Left lobe of liver (tissue), 2 donors: ENCODE measurements at regions not wholly inside any gene's neighbourhood (a gene's known extent, or its start where the extent isn't known, plus 50 kb on each side); places are given as distances from the start of the nearest gene placed in this dataset.
A peak's percentile ranks its signal among the peaks of the same experiment; 100 is the strongest.
"Not testable (repeated sequence)": the region's sequence is repeated elsewhere in the genome, so short reads cannot be mapped to it uniquely, and the experiment has no call there.

Source experiments
- ATAC-seq: fragments of 200-7000 bp; cut with Tn5 transposase; one replicate; pipeline ENCODE4 v1.9.1; 2020; ENCODE audit warnings: mild to moderate bottlenecking, moderate library complexity
- DNase-seq: peaks from one replicate; pipeline ENCODE4 v3.0.0-alpha.2; 2020; ENCODE audit warnings: low spot score
- donor health status: DM: no; HTN: no; CAD: no; lungs with moderate emphysema.
- donor health status: DM: no; HTN: yes; CAD: no.

GRCh38 chr14:66311058-66311457, 175.1 kb upstream of the CCDC196 start:
- ATAC-seq (no peak), DNase-seq (no peak)

DNA sequence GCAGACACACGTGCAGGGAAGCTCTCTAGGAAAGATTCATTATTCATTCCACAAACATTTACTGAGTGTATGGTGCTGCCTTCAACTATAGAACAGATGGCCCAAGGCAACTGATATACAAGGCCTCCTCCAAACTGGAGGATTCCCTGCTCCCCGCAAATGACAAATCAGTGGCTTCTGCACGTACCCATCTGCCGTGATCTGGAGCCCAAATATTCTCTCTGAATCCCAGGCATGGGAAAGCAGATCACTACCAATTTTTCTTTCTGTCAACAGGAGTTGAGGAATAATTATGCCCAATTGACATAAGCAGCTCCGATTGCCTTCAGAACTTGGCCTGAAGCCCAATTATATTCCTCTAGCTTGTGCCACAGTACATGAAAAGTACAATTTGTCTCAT, 174.2 kb upstream of the CCDC196 start:
- ATAC-seq (no peak), DNase-seq (no peak)

DNA sequence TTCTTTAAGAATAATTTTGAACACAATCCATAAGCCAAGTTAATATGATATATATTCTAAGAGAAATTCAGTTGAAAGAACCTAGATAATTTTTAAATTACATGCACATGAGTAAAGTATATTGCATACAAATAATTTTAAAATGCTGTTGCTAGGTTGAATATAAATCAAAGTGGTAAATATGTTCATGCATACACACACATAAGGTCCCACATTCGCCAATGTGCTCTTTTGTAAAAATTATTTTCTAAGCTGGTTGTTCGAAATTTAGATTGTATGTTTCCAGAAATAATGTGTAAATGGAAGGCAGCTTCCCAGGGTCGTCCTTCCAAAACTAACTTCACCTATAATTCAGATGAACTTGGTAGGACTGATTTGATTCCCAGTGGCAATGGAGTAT, 173.7 kb upstream of the CCDC196 start:
- no peak for ATAC-seq
- no peak for DNase-seq

DNA sequence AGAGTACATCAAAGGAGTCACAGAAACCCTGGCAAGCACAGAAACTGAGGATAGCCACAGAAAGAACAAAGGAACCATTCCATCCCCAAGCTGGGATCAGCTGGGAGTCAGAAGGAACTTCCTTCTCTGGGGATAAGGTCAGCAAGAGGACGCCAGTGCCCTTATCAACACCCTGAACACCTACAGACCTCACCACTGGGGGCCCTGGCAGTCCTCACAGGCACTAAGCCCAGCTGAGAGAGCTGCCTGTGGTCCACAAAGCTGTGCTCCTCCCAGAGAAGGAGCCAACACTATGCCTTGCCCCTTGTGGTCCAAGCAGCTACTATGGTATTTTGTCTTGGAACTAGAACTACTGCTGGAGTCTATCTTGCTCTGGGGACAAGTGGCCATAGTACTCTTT, 171.1 kb upstream of the CCDC196 start:
- no peak for DNase-seq
- ATAC-seq = no peak

DNA sequence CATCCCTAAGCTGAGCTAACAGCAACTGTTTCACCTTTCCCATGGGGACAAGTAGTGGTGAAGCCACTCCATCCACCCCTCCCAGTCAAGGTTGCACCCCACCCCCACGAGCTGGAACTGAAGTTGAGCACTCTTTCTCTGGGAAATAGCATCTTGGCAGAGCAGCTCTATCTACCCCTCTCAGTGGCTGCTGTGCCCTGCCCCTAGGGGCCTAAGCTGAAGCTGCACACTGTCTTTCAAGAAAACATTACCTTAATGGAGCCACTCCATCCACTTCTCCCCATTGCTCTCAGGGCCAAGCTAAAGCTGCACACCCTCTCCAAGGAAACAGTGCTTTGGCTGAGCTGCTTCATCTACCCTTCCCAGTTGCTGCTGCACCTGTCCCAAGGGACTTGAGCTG, 170.6 kb upstream of the CCDC196 start:
- no peak for ATAC-seq
- no peak for DNase-seq

DNA sequence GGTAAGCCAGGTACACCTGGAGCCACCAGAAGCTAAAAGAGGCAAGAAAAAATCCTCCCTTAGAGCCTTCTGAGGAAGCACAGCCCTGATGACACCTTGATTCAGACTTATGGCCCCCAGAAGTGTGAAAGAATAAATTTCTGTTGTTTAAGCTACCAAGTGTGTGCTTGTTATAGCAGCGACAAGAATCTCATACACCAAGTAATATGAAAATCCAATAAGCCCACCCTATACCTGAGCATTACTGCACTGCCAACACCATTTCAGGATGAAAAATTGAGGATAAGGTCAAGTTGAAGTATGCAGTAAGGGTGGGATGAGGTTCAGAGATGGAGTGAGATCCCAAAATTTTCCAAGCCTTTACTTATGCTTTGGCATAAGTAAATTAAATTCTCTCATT, 163.6 kb upstream of the CCDC196 start:
- ATAC-seq (no peak), DNase-seq (no peak)

DNA sequence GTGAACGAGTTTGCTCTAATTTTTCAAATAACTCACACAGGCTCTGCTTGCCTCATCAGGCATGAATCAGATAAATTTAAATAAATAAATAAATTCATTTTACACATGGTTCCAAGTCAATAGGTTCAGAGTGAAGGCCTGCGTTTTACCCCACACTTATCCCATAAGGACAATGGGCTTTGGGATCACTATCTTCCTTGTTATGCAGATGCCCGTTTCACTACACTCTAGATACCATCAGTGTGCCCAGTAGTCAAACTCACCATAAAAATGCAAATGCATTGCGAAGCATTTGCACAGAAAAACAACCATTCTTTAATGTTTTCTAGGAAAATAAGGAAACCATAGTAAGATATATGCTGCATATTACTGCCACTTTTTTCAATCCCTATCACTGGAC, 155.9 kb upstream of the CCDC196 start:
- DNase-seq = no peak
- no peak for ATAC-seq

GRCh38 chr14:66330916-66331315, 155.3 kb upstream of the CCDC196 start:
- no peak for ATAC-seq
- DNase-seq = no peak

GRCh38 chr14:66333293-66333692, 152.9 kb upstream of the CCDC196 start:
- DNase-seq, ATAC-seq: not testable (repeated sequence)

GRCh38 chr14:66341239-66341638, 144.9 kb upstream of the CCDC196 start:
- ATAC-seq (no peak), DNase-seq (no peak)

- DNase-seq (no peak), ATAC-seq (no peak)
Measured at GRCh38 chr14:66345986-66346385, 140.2 kb upstream of the CCDC196 start.

DNA sequence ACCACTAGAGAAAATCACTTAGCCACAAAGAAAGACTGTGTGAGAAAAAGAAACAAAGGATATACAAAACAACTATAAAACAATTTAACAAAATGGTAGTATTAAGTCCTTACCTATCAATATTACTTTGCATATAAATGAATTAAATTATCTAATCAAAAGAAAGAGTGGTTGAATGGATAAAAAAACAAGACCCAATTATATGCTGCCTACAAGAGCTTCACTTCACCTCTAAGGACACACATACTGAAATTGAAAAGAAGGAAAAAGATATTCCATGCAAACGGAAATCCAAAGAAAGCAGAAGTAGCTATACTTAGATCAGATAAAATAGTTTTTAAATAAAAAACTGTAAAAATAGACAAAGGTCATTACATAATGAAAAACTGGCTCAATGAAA, 134.9 kb upstream of the CCDC196 start:
- DNase-seq = no peak
- ATAC-seq = no peak

DNA sequence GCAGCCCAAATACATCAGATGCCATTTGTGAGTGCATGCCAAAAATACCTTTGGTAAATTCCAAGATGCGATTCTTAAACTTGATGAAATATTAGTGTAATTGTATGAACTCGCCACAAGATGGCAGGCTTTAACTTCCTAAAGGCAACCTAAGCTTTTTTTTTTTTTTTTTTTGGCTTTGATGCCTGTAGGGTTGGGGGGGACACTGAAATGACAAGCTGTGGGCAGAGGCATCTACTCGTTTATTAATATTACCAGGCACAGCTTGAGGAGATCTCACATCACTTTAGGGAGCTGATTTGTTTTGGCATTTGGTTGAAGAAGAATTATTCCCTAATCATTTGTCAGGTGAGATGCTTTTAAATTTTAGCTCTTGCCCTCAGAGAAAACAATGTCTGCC, 126.7 kb upstream of the CCDC196 start:
- no peak for DNase-seq
- peak; percentile 77 for ATAC-seq

DNA sequence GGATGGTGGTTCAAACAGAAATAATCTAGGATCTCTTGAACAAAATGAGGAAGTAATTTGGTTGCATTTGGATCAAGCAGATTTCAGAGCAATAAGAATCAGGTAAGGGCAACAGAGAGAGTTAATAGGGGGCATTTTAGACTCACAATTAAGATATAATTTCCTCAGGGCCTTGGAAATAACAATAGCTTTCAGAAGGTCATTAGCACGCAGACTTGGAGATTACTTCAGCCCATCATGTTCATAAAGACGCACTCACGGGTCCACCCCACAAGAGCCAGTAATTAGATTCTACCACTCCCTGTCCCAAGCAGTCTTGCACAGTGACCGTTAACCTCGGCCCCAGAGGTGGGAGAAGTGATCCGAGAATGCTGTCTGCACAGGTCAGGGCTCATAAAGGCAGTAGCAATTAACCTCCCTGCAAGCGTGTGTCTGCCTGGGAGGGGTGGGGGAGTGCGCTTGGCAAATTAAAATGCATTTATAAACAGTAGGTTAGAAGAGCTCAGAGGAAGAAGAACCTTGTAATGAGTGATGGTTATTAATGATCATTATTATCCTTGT, 125.7 kb upstream of the CCDC196 start:
- ATAC-seq (peak; percentile 17), DNase-seq (no peak)

DNA sequence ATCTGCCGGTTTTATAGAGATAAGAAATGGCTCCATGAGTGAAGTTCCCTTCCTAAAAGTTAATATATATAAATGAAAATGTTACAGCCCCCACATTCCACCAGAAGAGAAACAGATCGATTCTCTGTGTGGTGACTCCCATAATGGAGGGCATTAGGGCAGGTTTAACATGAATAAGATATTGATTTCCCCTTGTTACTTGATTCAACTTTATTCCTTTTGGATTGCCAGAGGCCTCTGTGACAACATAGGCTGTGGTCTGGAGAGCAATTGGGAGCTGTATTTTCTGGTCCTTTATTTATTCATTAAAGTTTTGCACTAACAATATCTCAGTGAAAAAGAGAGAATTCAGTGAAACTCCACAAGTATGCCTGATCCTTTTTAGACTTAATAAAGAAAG, 125.2 kb upstream of the CCDC196 start:
- DNase-seq (no peak), ATAC-seq (peak; percentile 70)

DNA sequence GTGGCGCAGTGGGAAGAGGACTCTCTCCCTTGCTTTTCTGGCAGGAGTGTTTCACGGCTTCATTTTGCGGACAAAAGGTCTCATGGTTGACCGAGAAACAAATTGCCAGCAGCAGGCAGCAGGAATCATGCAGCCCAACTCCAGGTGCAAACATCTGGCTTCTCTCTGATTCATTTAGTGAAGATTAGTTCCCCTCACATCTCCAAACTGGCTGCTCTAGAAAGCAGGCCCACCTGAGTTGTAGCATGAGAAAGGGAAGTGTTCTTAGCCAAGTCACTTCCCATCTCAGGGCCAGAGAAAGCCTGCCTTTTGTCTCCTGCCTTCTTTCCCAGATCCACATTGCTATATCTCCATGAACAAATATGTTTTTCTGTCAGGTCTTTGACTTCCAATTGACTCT, 120.8 kb upstream of the CCDC196 start:
- ATAC-seq (no peak), DNase-seq (no peak)

GRCh38 chr14:66369157-66369697, 116.9 kb upstream of the CCDC196 start:
- DNase-seq (no peak), ATAC-seq (no peak)

DNA sequence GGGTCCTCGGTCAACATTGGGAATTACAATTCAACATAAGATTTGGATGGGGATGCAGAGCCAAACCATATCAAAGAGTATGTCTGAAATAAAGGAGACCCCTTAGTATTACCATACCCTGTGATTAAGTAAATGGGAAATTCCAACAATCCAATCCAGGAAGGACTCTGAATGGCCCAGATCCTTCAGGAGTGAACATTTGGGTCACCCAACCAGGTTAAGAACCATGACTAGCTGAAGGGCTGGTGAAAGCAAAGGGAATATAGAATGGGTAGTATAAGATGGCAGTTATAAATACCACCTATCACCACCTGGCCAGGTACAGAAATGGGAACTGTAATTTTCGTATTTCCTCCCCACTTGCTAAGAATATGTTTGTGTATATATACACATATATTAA, 114.4 kb upstream of the CCDC196 start:
- ATAC-seq (no peak), DNase-seq (no peak)

DNA sequence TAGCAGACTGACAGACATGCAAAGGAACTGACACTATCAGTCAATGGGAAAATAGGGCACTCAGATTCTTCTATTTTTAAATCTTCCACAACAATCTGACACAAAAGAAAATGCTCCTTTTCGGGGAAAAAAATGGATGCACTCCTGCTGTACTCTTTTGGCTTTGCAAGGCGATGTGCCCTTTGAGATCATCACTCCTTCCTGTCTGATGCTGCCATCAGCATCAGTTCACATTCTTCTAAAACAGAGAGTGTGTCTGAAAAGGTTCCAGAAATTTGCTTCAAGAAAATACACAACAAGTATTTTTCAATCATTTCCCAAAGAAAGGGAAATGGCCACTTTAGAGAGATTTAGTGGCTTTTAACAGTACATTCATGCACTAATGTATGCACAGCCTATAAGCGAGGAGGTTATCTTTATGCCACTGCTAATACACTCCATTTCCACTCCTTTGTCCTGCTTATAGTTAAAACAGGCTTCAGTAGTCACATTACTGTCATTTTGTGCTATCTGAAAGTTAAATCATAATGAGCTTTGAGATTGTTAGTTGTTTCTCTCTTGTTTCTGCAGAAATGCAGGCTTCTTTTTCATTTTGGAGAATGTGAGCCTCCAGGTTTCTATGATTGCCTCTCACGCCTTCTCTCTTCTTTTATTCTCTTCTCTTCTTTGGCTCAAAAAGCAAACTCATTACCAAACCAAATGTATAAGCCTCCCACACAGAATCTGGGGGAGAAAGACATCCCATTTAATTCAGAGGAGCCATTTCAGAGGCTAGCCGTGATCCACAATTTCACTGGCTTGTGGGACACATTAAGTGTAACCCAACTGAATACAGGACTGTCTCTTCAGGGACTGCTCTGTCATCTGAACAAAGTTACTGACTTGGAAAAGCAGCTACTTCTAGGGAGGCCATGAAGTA, 110.9 kb upstream of the CCDC196 start:
- ATAC-seq (no peak), DNase-seq (no peak)

DNA sequence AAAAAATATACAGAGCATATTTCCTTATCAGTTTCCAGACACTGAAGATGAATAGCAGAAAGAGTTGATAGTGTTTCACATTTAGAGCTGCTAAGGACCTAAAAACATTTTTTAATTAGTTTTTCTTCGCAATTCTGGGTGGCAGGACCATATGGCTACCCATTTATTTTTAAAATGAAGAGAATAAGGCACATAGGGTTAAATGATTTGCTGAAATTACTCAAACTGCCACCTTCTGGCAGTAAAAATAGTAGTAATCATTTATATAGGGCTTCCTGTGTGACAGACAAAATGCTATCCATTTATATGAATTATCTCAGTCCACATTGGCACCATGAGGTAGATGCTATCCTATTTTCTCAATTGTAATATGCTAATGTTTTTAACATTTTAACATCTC, 108.6 kb upstream of the CCDC196 start:
- no peak for ATAC-seq
- no peak for DNase-seq

GRCh38 chr14:66378712-66379505, 107.3 kb upstream of the CCDC196 start:
- ATAC-seq = peak; percentile 98
- DNase-seq = peak; percentile 68

- no peak for DNase-seq
- ATAC-seq = peak; percentile 33
Measured at GRCh38 chr14:66380143-66380542, 106.0 kb upstream of the CCDC196 start.
